IMR-90 (cell line): ENCODE measurements at regions not wholly inside any gene's neighbourhood (a gene's known extent, or its start where the extent isn't known, plus 50 kb on each side); places are given as distances from the start of the nearest gene placed in this dataset.

Source experiments
- ATAC-seq: fragments of 200-7000 bp; cut with Tn5 transposase; 2 replicates; pipeline ENCODE4 v1.9.1; 2020; ENCODE audit warnings: low read depth, mild to moderate bottlenecking, moderate library complexity
- BruUV-seq: library from RNA; stranded (reverse); fragments of 400-500 nt; replicated peaks from 2 replicates; lab custom pipeline; 2021; lab: Mats Ljungman, UMichigan
- CTCF ChIA-PET: fragments of 300-600 bp; formaldehyde crosslinking; extraction: SDS; loops from one replicate; lab custom pipeline; 2021; ENCODE audit warnings: antibody characterized with exemption; lab: Yijun Ruan, JAX
- POLR2A ChIA-PET: fragments of 300-600 bp; sonication (Branson Sonifier 250); formaldehyde crosslinking; loops from one replicate; lab custom pipeline; 2022; ENCODE audit warnings: antibody characterized with exemption; ENCODE audit not compliant: unreplicated experiment; lab: Charles Lee
- DNase-seq: peaks from one replicate; pipeline ENCODE4 v3.0.0; 2013
- H2AFZ ChIP-seq: replicated peaks from 2 replicates; pipeline ENCODE3; 2013; ENCODE audit warnings: low read length, mild to moderate bottlenecking; ENCODE audit not compliant: poor library complexity
- H2AK5ac ChIP-seq: 2 replicates; pipeline ENCODE4 v1.6.1; 2013; ENCODE audit warnings: low read depth, low read length, inconsistent platforms
- H2AK9ac ChIP-seq: replicated peaks from 2 replicates; pipeline ENCODE3; 2013; ENCODE audit warnings: mild to moderate bottlenecking, low read depth, low read length, moderate library complexity; ENCODE audit not compliant: poor library complexity
- H2BK120ac ChIP-seq: 2 replicates; pipeline ENCODE4 v1.6.1; 2013; ENCODE audit warnings: low read depth, low read length, inconsistent platforms
- H2BK15ac ChIP-seq: 3 replicates; pipeline ENCODE4 v1.6.1; 2013; ENCODE audit warnings: low read depth, low read length, inconsistent platforms
- H2BK20ac ChIP-seq: 2 replicates; pipeline ENCODE4 v1.6.1; 2013; ENCODE audit warnings: low read depth, mild to moderate bottlenecking, inconsistent platforms, low read length, moderate library complexity
- H2BK5ac ChIP-seq: 2 replicates; pipeline ENCODE4 v1.6.1; 2013; ENCODE audit warnings: mild to moderate bottlenecking, low read depth, low read length, inconsistent platforms; ENCODE audit not compliant: poor library complexity, severe bottlenecking
- H3K14ac ChIP-seq: replicated peaks from 2 replicates; pipeline ENCODE4 v1.6.1; 2013; ENCODE audit warnings: low read depth, low read length, inconsistent platforms
- H3K18ac ChIP-seq: 2 replicates; pipeline ENCODE4 v1.6.1; 2013; ENCODE audit warnings: low read depth, low read length, control low read depth
- H3K23ac ChIP-seq: 2 replicates; pipeline ENCODE4 v1.6.1; 2013; ENCODE audit warnings: low read depth, low read length, inconsistent platforms
- H3K27ac ChIP-seq: 2 replicates; pipeline ENCODE4 v1.5.1; 2013; ENCODE audit warnings: mild to moderate bottlenecking, control low read depth, low read length; ENCODE audit not compliant: insufficient read depth
- H3K27me3 ChIP-seq: 2 replicates; pipeline ENCODE4 v1.6.1; 2013; ENCODE audit warnings: low read length; ENCODE audit not compliant: control insufficient read depth, insufficient read depth
- H3K36me3 ChIP-seq: 2 replicates; pipeline ENCODE4 v1.6.1; 2013; ENCODE audit warnings: low read length, mixed read lengths; ENCODE audit not compliant: control insufficient read depth, insufficient read depth
- H3K4ac ChIP-seq: 2 replicates; pipeline ENCODE4 v1.6.1; 2013; ENCODE audit warnings: low read depth, low read length, inconsistent platforms
- H3K4me1 ChIP-seq: 2 replicates; pipeline ENCODE4 v1.6.1; 2013; ENCODE audit warnings: low read length, mixed read lengths; ENCODE audit not compliant: control insufficient read depth, insufficient read depth
- H3K4me2 ChIP-seq: 2 replicates; pipeline ENCODE4 v1.6.1; 2013; ENCODE audit warnings: low read depth, mild to moderate bottlenecking, control low read depth, low read length, moderate library complexity
- H3K4me3 ChIP-seq: 2 replicates; pipeline ENCODE4 v1.5.1; 2013; ENCODE audit warnings: low read depth, mild to moderate bottlenecking, control low read depth, low read length, moderate library complexity; ENCODE audit not compliant: insufficient read depth
- H3K56ac ChIP-seq: 2 replicates; pipeline ENCODE4 v1.6.1; 2013; ENCODE audit warnings: low read length, inconsistent platforms; ENCODE audit not compliant: insufficient read depth; ENCODE audit errors: extremely low read depth
- H3K79me1 ChIP-seq, 2 experiments: 2 replicates each; pipeline ENCODE4 v1.6.1; 2013; ENCODE audit warnings: low read length in 2 of 2, inconsistent platforms in 1 of 2, low read depth in 1 of 2
- H3K9ac ChIP-seq: 2 replicates; pipeline ENCODE4 v1.6.1; 2013; ENCODE audit warnings: low read depth, low read length, control low read depth
- H3K9me1 ChIP-seq: 2 replicates; pipeline ENCODE4 v1.6.1; 2013; ENCODE audit warnings: low read length, inconsistent platforms; ENCODE audit not compliant: insufficient read depth
- H3K9me3 ChIP-seq: 2 replicates; pipeline ENCODE4 v1.6.1; 2013; ENCODE audit warnings: low read length; ENCODE audit not compliant: control insufficient read depth, insufficient read depth
- H4K20me1 ChIP-seq: 2 replicates; pipeline ENCODE4 v1.6.1; 2013; ENCODE audit warnings: low read length, inconsistent platforms; ENCODE audit not compliant: insufficient read depth
- H4K5ac ChIP-seq: 2 replicates; pipeline ENCODE4 v1.6.1; 2013; ENCODE audit warnings: mild to moderate bottlenecking, low read depth, low read length, control low read depth
- H4K8ac ChIP-seq, 2 experiments: 2 replicates each; pipeline ENCODE4 v1.6.1; 2013; ENCODE audit warnings: low read depth in 2 of 2, low read length in 2 of 2, control low read depth in 1 of 2, inconsistent platforms in 1 of 2
- H4K91ac ChIP-seq: 2 replicates; pipeline ENCODE4 v1.6.1; 2013; ENCODE audit warnings: low read depth, low read length, inconsistent platforms; ENCODE audit not compliant: insufficient read depth
- BHLHE40 ChIP-seq: fragments of 150-350 bp; IDR thresholded peaks from 2 replicates; pipeline ENCODE4 v1.6.1; 2016; ENCODE audit warnings: mild to moderate bottlenecking, low read depth, low read length
- CEBPB ChIP-seq: IDR thresholded peaks from 2 replicates; pipeline ENCODE4 v1.6.1; 2012; ENCODE audit warnings: low read depth, low read length, improper control_type of control experiment
- CHD1 ChIP-seq: IDR thresholded peaks from 2 replicates; pipeline ENCODE4 v1.6.1; 2012; ENCODE audit warnings: low read depth, low read length, improper control_type of control experiment
- FOS ChIP-seq: fragments of 150-350 bp; IDR thresholded peaks from 2 replicates; pipeline ENCODE4 v1.6.1; 2016; ENCODE audit warnings: low read depth, low read length
- MAFK ChIP-seq: IDR thresholded peaks from 2 replicates; pipeline ENCODE4 v1.6.1; 2012; ENCODE audit warnings: low read depth, low read length, improper control_type of control experiment
- MAZ ChIP-seq: IDR thresholded peaks from 2 replicates; pipeline ENCODE4 v1.6.1; 2012; ENCODE audit warnings: low read depth, mild to moderate bottlenecking, low read length, improper control_type of control experiment, moderate library complexity, borderline replicate concordance
- MXI1 ChIP-seq: IDR thresholded peaks from 2 replicates; pipeline ENCODE4 v1.6.1; 2012; ENCODE audit warnings: low read depth, mild to moderate bottlenecking, low read length, moderate library complexity, borderline replicate concordance
- NFE2L2 ChIP-seq: fragments of 150-350 bp; IDR thresholded peaks from 2 replicates; pipeline ENCODE4 v1.6.1; 2016; ENCODE audit warnings: low read depth, mild to moderate bottlenecking, low read length
- POLR2A ChIP-seq: IDR thresholded peaks from 2 replicates; pipeline ENCODE4 v1.6.1; 2012; ENCODE audit warnings: mild to moderate bottlenecking, low read depth, low read length
- RAD21 ChIP-seq: IDR thresholded peaks from 2 replicates; pipeline ENCODE4 v1.6.1; 2012; ENCODE audit warnings: low read length, improper control_type of control experiment
- RCOR1 ChIP-seq: IDR thresholded peaks from 2 replicates; pipeline ENCODE4 v1.6.1; 2012; ENCODE audit warnings: mild to moderate bottlenecking, low read length, improper control_type of control experiment; ENCODE audit not compliant: insufficient replicate concordance
- RFX5 ChIP-seq: IDR thresholded peaks from 2 replicates; pipeline ENCODE4 v1.8.0; 2012; ENCODE audit warnings: low read depth, mild to moderate bottlenecking, low read length, moderate library complexity
- SMC3 ChIP-seq: fragments of 150-350 bp; IDR thresholded peaks from 2 replicates; pipeline ENCODE4 v1.6.1; 2016; ENCODE audit warnings: low read depth, mild to moderate bottlenecking, antibody characterized with exemption, low read length, moderate library complexity
- WGBS, 2 experiments: methylation state at CpG; one replicate each; pipeline versions ENCODE4 v1.1.5 to v1.1.7; 2013; ENCODE audit warnings: missing lambda C conversion rate in 2 of 2; ENCODE audit not compliant: insufficient read length in 1 of 2; ENCODE audit errors: extremely low coverage in 2 of 2; 5-methylcytosine and 5-hydroxymethylcytosine counted together
- dilution Hi-C: fragments of 300-500 bp; cut with HindIII; formaldehyde crosslinking; loops from one replicate; pipeline ENCODE4 v1.14.3; 2018; ENCODE audit warnings: low sequenced_read_pairs; ENCODE audit not compliant: unreplicated experiment
- in situ Hi-C: fragments of 300-500 bp; cut with MboI; formaldehyde crosslinking; loops from 3 replicates; pipeline ENCODE4 v1.14.3; 2019; ENCODE audit warnings: low sequenced_read_pairs, inconsistent platforms, mixed read lengths
- intact Hi-C: fragments of 100-400 bp; cut with micrococcal nuclease; formaldehyde crosslinking; loops from 2 replicates; pipeline ENCODE4 v1.10.0; 2022
- TF ChIP-seq, protein P1 (sequence below): fragments of 150-350 bp; IDR thresholded peaks from 2 replicates; pipeline ENCODE4 v1.6.1; 2017; ENCODE audit warnings: mild to moderate bottlenecking, antibody characterized with exemption, low read length, low read depth
- TF ChIP-seq, protein P2 (sequence below): fragments of 150-350 bp; IDR thresholded peaks from 2 replicates; pipeline ENCODE4 v1.6.1; 2016; ENCODE audit warnings: low read depth, mild to moderate bottlenecking, low read length, moderate library complexity, borderline replicate concordance
- TF ChIP-seq, protein P3 (sequence below): conservative IDR thresholded peaks from 2 replicates; pipeline ENCODE4 v1.5.1; 2012; ENCODE audit warnings: mild to moderate bottlenecking, low read depth, low read length, improper control_type of control experiment

DNA sequence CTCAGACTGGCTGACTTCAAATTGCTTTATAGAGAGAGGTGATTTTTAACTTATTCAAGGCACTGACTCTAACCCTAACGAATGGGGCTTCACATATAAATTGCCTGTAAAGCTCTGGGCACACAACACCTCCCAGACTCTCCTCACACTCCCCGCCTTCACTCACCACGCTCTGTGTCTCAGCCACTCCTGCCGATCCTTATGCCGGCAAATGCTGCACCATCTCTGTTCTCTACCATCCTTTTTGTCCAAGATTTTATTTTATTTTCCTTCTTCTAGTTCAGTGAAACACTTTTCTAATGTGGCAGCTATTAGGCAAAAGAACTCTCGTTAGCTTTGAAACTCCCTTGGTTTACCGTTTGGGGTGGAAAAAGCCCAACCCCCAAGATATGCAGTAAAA lies 446.1 kb upstream of the TMEM132C start:
- Histone ChIP-seq H4K8ac (no peak overlapping the region), H4K91ac (no peak overlapping the region), H2BK5ac (no peak overlapping the region), H3K14ac (no peak overlapping the region), H3K9me1 (no peaks in the 10 kb centered on the region), H3K18ac (no peak overlapping the region), H3K23ac (no peak overlapping the region), H2AK9ac (no peak overlapping the region), H4K5ac (no peak overlapping the region), H3K56ac (no peak overlapping the region), H2BK15ac (no peak overlapping the region), H3K79me1 (no peaks in the 10 kb centered on the region), H3K4me3 (no peak overlapping the region), H3K27me3 (no peaks in the 10 kb centered on the region), H2AFZ (no peak overlapping the region), H2BK20ac (no peak overlapping the region), H3K9me3 (peaks cover 31% of the 10 kb centered on the region), H2AK5ac (no peak overlapping the region), H3K4ac (no peak overlapping the region), H3K27ac (no peak overlapping the region), H2BK120ac (no peak overlapping the region), H3K4me1 (no peaks in the 10 kb centered on the region), H3K9ac (no peak overlapping the region), H3K4me2 (no peak overlapping the region), H4K20me1 (no peaks in the 10 kb centered on the region), H3K36me3 (no peaks in the 10 kb centered on the region)
- POLR2A ChIA-PET: no interaction called here
- TF ChIP-seq, protein P1, sequence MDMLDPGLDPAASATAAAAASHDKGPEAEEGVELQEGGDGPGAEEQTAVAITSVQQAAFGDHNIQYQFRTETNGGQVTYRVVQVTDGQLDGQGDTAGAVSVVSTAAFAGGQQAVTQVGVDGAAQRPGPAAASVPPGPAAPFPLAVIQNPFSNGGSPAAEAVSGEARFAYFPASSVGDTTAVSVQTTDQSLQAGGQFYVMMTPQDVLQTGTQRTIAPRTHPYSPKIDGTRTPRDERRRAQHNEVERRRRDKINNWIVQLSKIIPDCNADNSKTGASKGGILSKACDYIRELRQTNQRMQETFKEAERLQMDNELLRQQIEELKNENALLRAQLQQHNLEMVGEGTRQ: no peak
- TF ChIP-seq MXI1 (no peak), BHLHE40 (no peak), MAFK (no peak), RAD21 (no peak), RFX5 (no peak), MAZ (no peak), CHD1 (no peak), RCOR1 (no peak), FOS (no peak), POLR2A (no peak), NFE2L2 (no peak), SMC3 (no peak), CEBPB (no peak)
- TF ChIP-seq, protein P2, sequence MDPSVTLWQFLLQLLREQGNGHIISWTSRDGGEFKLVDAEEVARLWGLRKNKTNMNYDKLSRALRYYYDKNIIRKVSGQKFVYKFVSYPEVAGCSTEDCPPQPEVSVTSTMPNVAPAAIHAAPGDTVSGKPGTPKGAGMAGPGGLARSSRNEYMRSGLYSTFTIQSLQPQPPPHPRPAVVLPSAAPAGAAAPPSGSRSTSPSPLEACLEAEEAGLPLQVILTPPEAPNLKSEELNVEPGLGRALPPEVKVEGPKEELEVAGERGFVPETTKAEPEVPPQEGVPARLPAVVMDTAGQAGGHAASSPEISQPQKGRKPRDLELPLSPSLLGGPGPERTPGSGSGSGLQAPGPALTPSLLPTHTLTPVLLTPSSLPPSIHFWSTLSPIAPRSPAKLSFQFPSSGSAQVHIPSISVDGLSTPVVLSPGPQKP: no peak
- TF ChIP-seq, protein P3, sequence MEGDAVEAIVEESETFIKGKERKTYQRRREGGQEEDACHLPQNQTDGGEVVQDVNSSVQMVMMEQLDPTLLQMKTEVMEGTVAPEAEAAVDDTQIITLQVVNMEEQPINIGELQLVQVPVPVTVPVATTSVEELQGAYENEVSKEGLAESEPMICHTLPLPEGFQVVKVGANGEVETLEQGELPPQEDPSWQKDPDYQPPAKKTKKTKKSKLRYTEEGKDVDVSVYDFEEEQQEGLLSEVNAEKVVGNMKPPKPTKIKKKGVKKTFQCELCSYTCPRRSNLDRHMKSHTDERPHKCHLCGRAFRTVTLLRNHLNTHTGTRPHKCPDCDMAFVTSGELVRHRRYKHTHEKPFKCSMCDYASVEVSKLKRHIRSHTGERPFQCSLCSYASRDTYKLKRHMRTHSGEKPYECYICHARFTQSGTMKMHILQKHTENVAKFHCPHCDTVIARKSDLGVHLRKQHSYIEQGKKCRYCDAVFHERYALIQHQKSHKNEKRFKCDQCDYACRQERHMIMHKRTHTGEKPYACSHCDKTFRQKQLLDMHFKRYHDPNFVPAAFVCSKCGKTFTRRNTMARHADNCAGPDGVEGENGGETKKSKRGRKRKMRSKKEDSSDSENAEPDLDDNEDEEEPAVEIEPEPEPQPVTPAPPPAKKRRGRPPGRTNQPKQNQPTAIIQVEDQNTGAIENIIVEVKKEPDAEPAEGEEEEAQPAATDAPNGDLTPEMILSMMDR: no peak
- dilution Hi-C loops: no loop called here
- 75% methylated on average over 5 of the region's 7 CpGs; no CpG with 5 or more reads in 1 of the 2 experiments for WGBS, 2 experiments
- CTCF ChIA-PET: no interaction called here
- DNase-seq: no peak
- ATAC-seq: no peak
- intact Hi-C loops: no loop called here
- no TSS peak for BruUV-seq
- in situ Hi-C loops: no loop called here
